ENCODE measurements at regions not wholly inside any gene's neighbourhood (a gene's known extent, or its start where the extent isn't known, plus 50 kb on each side); places are given as distances from the start of the nearest gene placed in this dataset.

DNA sequence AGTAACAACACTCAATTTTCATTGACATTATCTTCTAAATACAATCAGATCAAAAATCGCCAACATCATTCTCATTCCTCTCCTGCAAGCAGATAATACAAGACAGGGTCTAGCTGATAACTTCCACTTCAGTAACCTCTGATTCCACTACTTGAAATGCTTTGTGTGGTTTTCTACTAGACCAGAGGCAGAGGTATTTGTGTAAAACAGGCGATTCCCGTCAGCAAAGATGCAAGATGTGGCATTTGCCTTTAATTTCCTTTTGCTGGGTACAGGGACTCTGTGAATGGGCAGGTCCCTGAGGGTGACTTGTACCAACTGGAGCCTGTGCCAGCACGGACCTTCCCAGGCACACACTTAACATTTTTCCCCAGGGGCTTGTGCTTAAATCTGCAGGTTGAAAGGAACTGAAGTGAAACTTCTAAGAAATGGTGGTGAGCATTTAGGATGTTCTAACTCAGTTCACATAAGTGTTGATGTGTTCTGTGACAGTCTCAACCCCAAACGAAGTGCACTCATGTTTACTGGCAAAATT is 625.5 kb upstream of the WWC1 start:
- TF ChIP-seq EZH2phosphoT487 (conservative IDR thresholded peaks at IDR 0.05; ENCODE audit: low read length) (no peak), CTCF (IDR thresholded peaks at IDR 0.05; ENCODE audit: insufficient read depth, low read length, poor library complexity, severe bottlenecking) (no peak)

All from SU-DHL-6 (cell line).